ENCODE measurements at regions not wholly inside any gene's neighbourhood (a gene's known extent, or its start where the extent isn't known, plus 50 kb on each side); places are given as distances from the start of the nearest gene placed in this dataset.

DNA sequence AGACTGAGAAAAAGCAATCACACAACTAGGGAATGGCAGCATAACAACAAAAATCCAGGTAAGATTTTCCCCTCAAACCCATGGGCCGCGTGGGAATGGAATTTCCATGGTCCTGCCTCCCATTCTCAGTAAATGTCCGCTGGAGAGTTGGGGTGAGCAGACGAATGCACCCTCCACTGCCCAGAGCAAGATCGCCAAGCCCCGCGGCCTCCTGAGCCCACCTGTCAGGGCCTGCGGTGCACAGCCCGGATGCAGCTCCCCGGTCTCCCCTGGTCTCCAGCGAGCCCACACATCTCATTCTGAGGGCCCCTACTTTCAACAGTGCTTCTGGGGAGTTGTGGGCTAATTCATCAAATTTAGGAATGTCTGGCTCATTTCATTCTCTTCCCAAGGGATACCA is 327.4 kb upstream of the HS6ST1 start:
- TF ChIP-seq, protein P1, sequence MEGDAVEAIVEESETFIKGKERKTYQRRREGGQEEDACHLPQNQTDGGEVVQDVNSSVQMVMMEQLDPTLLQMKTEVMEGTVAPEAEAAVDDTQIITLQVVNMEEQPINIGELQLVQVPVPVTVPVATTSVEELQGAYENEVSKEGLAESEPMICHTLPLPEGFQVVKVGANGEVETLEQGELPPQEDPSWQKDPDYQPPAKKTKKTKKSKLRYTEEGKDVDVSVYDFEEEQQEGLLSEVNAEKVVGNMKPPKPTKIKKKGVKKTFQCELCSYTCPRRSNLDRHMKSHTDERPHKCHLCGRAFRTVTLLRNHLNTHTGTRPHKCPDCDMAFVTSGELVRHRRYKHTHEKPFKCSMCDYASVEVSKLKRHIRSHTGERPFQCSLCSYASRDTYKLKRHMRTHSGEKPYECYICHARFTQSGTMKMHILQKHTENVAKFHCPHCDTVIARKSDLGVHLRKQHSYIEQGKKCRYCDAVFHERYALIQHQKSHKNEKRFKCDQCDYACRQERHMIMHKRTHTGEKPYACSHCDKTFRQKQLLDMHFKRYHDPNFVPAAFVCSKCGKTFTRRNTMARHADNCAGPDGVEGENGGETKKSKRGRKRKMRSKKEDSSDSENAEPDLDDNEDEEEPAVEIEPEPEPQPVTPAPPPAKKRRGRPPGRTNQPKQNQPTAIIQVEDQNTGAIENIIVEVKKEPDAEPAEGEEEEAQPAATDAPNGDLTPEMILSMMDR (IDR thresholded peaks at IDR 0.05) = no peak
- no peak for TF ChIP-seq EZH2phosphoT487 (IDR thresholded peaks at IDR 0.05)
- no peak for TF ChIP-seq EZH2 (IDR thresholded peaks at IDR 0.05)

All from neural progenitor cell (in vitro differentiated cells).